ENCODE measurements at regions not wholly inside any gene's neighbourhood (a gene's known extent, or its start where the extent isn't known, plus 50 kb on each side); places are given as distances from the start of the nearest gene placed in this dataset.

- TF ChIP-seq CTCF (IDR thresholded peaks at IDR 0.05) (no peak), POLR2A (IDR thresholded peaks at IDR 0.05) (no peak)
These were observed 166.1 kb downstream of the C11orf91 start for GRCh38 chr11:33534575-33534974.

Data from adrenal gland (tissue), 5 donors.